Type B pancreatic cell (in vitro differentiated cells): ENCODE measurements at regions not wholly inside any gene's neighbourhood (a gene's known extent, or its start where the extent isn't known, plus 50 kb on each side); places are given as distances from the start of the nearest gene placed in this dataset.

ENCODE experiments used
- DNase-seq: peaks from one replicate; pipeline ENCODE4 v3.0.0; 2021; ENCODE audit warnings: mixed read lengths; ENCODE audit not compliant: unreplicated experiment; ENCODE audit errors: extremely low spot score
- H3K27ac Mint-ChIP-seq: 2 replicates; pipeline ENCODE4 v1.8.0; 2021; ENCODE audit warnings: mild to moderate bottlenecking, mixed read lengths
- H3K27me3 Mint-ChIP-seq: 2 replicates; pipeline ENCODE4 v1.8.0; 2021; ENCODE audit warnings: mixed read lengths
- H3K36me3 Mint-ChIP-seq: 2 replicates; pipeline ENCODE4 v1.8.0; 2021; ENCODE audit warnings: mixed read lengths
- H3K4me1 Mint-ChIP-seq: one replicate; pipeline ENCODE4 v1.8.0; 2021; ENCODE audit warnings: mixed read lengths; ENCODE audit not compliant: unreplicated experiment
- H3K4me3 Mint-ChIP-seq: 2 replicates; pipeline ENCODE4 v1.8.0; 2021; ENCODE audit warnings: mild to moderate bottlenecking, mixed read lengths
- H3K9me3 Mint-ChIP-seq: 2 replicates; pipeline ENCODE4 v1.8.0; 2021; ENCODE audit warnings: mixed read lengths
- CTCF ChIP-seq: fragments of 200-600 bp; sonication (generic); conservative IDR thresholded peaks from 2 replicates; pipeline ENCODE4 v1.5.0; 2021; ENCODE audit warnings: antibody characterized with exemption, mild to moderate bottlenecking

- no peak for DNase-seq
- H3K9me3 Mint-ChIP-seq: peaks cover 3% of the 10 kb centered on the region
- no peak overlapping the region for H3K27ac Mint-ChIP-seq
- no peak for TF ChIP-seq CTCF
- H3K27me3 Mint-ChIP-seq: peaks cover 47% of the 10 kb centered on the region
- H3K4me3 Mint-ChIP-seq: no peak overlapping the region
- H3K4me1 Mint-ChIP-seq: peaks cover 37% of the 10 kb centered on the region
- no peaks in the 10 kb centered on the region for H3K36me3 Mint-ChIP-seq
These were observed 284.8 kb upstream of the FMN2 start for GRCh38 chr1:239806897-239807296.

- no peak overlapping the region for H3K4me3 Mint-ChIP-seq
- no peak overlapping the region for H3K27ac Mint-ChIP-seq
- H3K9me3 Mint-ChIP-seq: peaks cover 3% of the 10 kb centered on the region
- peaks cover 37% of the 10 kb centered on the region for H3K4me1 Mint-ChIP-seq
- no peaks in the 10 kb centered on the region for H3K36me3 Mint-ChIP-seq
- TF ChIP-seq CTCF: no peak
- DNase-seq: no peak
- H3K27me3 Mint-ChIP-seq: peaks cover 47% of the 10 kb centered on the region
These were observed 284.3 kb upstream of the FMN2 start for GRCh38 chr1:239807361-239807760.

GRCh38 chr1:239810061-239810481 is 281.6 kb upstream of the FMN2 start:
- H3K36me3 Mint-ChIP-seq: no peaks in the 10 kb centered on the region
- H3K27me3 Mint-ChIP-seq: peaks cover 37% of the 10 kb centered on the region
- peaks cover 36% of the 10 kb centered on the region for H3K4me1 Mint-ChIP-seq
- TF ChIP-seq CTCF: no peak
- H3K4me3 Mint-ChIP-seq: peak overlapping the region; percentile 23
- no peaks in the 10 kb centered on the region for H3K9me3 Mint-ChIP-seq
- no peak for DNase-seq
- peak overlapping the region; percentile 15 for H3K27ac Mint-ChIP-seq

- Mint-ChIP-seq H3K4me1 (peaks cover 44% of the 10 kb centered on the region), H3K27ac (no peak overlapping the region), H3K4me3 (no peak overlapping the region), H3K36me3 (no peaks in the 10 kb centered on the region), H3K27me3 (peaks cover 33% of the 10 kb centered on the region), H3K9me3 (no peaks in the 10 kb centered on the region)
- no peak for TF ChIP-seq CTCF
- no peak for DNase-seq
These were observed 280.3 kb upstream of the FMN2 start for GRCh38 chr1:239811211-239811885.

- peaks cover 44% of the 10 kb centered on the region for H3K4me1 Mint-ChIP-seq
- no peak overlapping the region for H3K27ac Mint-ChIP-seq
- DNase-seq: no peak
- H3K27me3 Mint-ChIP-seq: peaks cover 33% of the 10 kb centered on the region
- H3K36me3 Mint-ChIP-seq: no peaks in the 10 kb centered on the region
- H3K4me3 Mint-ChIP-seq: no peak overlapping the region
- TF ChIP-seq CTCF: no peak
- H3K9me3 Mint-ChIP-seq: no peaks in the 10 kb centered on the region
These were observed 279.1 kb upstream of the FMN2 start for GRCh38 chr1:239812580-239812979.
